Transverse colon (tissue), 4 donors: ENCODE measurements at regions not wholly inside any gene's neighbourhood (a gene's known extent, or its start where the extent isn't known, plus 50 kb on each side); places are given as distances from the start of the nearest gene placed in this dataset.

Experiments used
- CTCF ChIP-seq, 5 experiments: fragments of 200-600 bp in 3 of 5; fragments of 450-650 bp in 2 of 5; sonication (generic) in 3 of 5; IDR thresholded peaks; 1 replicate in 2 of 5; 2 replicates in 3 of 5; pipeline ENCODE4 v1.5.1; 2016 to 2017; ENCODE audit warnings: antibody characterized with exemption in 5 of 5, inconsistent platforms in 3 of 5, mild to moderate bottlenecking in 2 of 5, moderate library complexity in 1 of 5
- POLR2AphosphoS5 ChIP-seq, 3 donors: sonication (generic); formaldehyde crosslinking; IDR thresholded peaks; one replicate each; pipeline ENCODE4 v1.6.1; 2016; ENCODE audit warnings: antibody characterized with exemption in 3 of 3

- TF ChIP-seq POLR2AphosphoS5 (IDR thresholded peaks at IDR 0.05) (no peak), CTCF (IDR thresholded peaks at IDR 0.05) (no peak)
Measured at GRCh38 chr13:104832231-104832630, 1703.2 kb downstream of the EFNB2 start.
